ENCODE measurements at regions not wholly inside any gene's neighbourhood (a gene's known extent, or its start where the extent isn't known, plus 50 kb on each side); places are given as distances from the start of the nearest gene placed in this dataset.

DNA sequence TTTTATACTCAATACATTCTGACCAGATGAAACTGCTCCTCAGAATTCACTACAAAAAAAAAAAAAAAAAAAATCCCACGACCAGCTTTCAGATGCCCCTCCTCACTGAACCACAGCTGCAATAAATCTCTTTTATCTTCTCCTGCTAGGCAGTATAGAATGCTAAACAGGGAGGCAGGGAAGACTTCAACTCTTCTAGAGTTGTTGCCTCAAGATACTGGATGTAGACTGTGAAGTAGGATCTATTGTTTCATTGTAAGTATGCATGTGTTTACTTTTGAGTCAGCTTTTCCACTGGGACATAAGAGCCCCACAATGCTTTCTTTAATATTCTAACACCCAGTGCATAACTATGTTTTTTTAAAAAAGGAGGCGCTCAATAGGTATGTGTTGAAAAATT is 401.4 kb downstream of the TBL1XR1 start:
- no peak for TF ChIP-seq EZH2phosphoT487 (IDR thresholded peaks at IDR 0.05; ENCODE audit: borderline replicate concordance, low read depth)
- TF ChIP-seq POLR2AphosphoS5 (IDR thresholded peaks at IDR 0.05; ENCODE audit: low read depth, low read length): no peak
- no peak for TF ChIP-seq RAD21 (IDR thresholded peaks at IDR 0.05; ENCODE audit: low read length)

Data from SK-N-SH (cell line).